ENCODE measurements at regions not wholly inside any gene's neighbourhood (a gene's known extent, or its start where the extent isn't known, plus 50 kb on each side); places are given as distances from the start of the nearest gene placed in this dataset.

GRCh38 chr2:133667968-133668367 is 99.7 kb upstream of the NCKAP5 start:
- no peak for DNase-seq

GRCh38 chr2:133668547-133668946 is 100.3 kb upstream of the NCKAP5 start:
- no peak for DNase-seq

GRCh38 chr2:133673305-133673905 is 105.1 kb upstream of the NCKAP5 start:
- no peak for DNase-seq

- no peak for DNase-seq
These were observed 105.8 kb upstream of the NCKAP5 start for GRCh38 chr2:133674066-133674432.

- peak; percentile 83 for DNase-seq
These were observed 106.4 kb upstream of the NCKAP5 start for GRCh38 chr2:133674433-133675331.

GRCh38 chr2:133676392-133677130 is 108.3 kb upstream of the NCKAP5 start:
- no peak for DNase-seq

- no peak for DNase-seq
These were observed 112.2 kb upstream of the NCKAP5 start for GRCh38 chr2:133680343-133681049.

GRCh38 chr2:133682347-133682746 is 114.1 kb upstream of the NCKAP5 start:
- no peak for DNase-seq

- no peak for DNase-seq
These were observed 114.6 kb upstream of the NCKAP5 start for GRCh38 chr2:133682906-133683305.

GRCh38 chr2:133685636-133686215 is 117.5 kb upstream of the NCKAP5 start:
- DNase-seq = no peak

GRCh38 chr2:133690780-133691179 is 122.5 kb upstream of the NCKAP5 start:
- DNase-seq = no peak

GRCh38 chr2:133691336-133691735 is 123.1 kb upstream of the NCKAP5 start:
- DNase-seq = no peak

GRCh38 chr2:133705287-133705686 is 137.0 kb upstream of the NCKAP5 start:
- peak; percentile 14 for DNase-seq

GRCh38 chr2:133710613-133711012 is 142.3 kb upstream of the NCKAP5 start:
- no peak for DNase-seq

GRCh38 chr2:133711201-133711600 is 142.9 kb upstream of the NCKAP5 start:
- DNase-seq = no peak

- DNase-seq = no peak
These were observed 143.5 kb upstream of the NCKAP5 start for GRCh38 chr2:133711806-133712205.

- no peak for DNase-seq
These were observed 144.1 kb upstream of the NCKAP5 start for GRCh38 chr2:133712369-133712768.

- no peak for DNase-seq
These were observed 144.9 kb upstream of the NCKAP5 start for GRCh38 chr2:133713049-133713580.

GRCh38 chr2:133716166-133716565 is 147.9 kb upstream of the NCKAP5 start:
- DNase-seq = no peak

- DNase-seq = no peak
These were observed 149.2 kb upstream of the NCKAP5 start for GRCh38 chr2:133717497-133717896.

- DNase-seq = no peak
These were observed 150.5 kb upstream of the NCKAP5 start for GRCh38 chr2:133718688-133719201.

- no peak for DNase-seq
These were observed 152.2 kb upstream of the NCKAP5 start for GRCh38 chr2:133720429-133720828.
